ENCODE measurements at regions not wholly inside any gene's neighbourhood (a gene's known extent, or its start where the extent isn't known, plus 50 kb on each side); places are given as distances from the start of the nearest gene placed in this dataset.

DNA sequence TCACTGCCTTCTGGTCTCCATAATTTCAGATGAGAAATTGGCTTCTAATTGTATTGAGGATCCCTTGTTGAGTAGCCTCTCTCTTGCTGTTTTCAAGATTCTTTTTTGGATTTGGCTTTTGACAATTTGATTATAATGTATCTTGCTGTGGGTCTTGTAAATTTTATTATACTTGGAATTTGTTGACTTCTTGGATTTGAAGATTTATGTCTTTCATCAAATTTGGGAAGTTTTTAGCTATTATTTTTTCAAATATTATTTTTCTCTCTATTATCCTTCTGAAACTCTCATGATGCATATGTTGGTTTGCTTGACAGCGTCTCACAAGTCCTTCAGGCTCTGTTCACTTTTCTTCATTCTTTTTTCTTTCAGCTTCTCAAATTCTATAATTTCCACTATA lies 126.1 kb downstream of the C1orf94 start:
- intact Hi-C loops (cut with DNase I, micrococcal nuclease): no loop called here
- CTCF ChIA-PET: no interaction called here
- H3K36me3 Mint-ChIP-seq (ENCODE audit: low read depth): no peaks in the 10 kb centered on the region
- H3K27ac Mint-ChIP-seq: no peak overlapping the region
- no peak for DNase-seq
- peaks cover 10% of the 10 kb centered on the region for H3K27me3 Mint-ChIP-seq
- peaks cover 9% of the 10 kb centered on the region for H3K9me3 Mint-ChIP-seq (ENCODE audit: low read depth)
- POLR2A ChIA-PET: no interaction called here
- ATAC-seq: no peak
- no peak overlapping the region for H3K4me3 Mint-ChIP-seq
- no peaks in the 10 kb centered on the region for H3K4me1 Mint-ChIP-seq

DNA sequence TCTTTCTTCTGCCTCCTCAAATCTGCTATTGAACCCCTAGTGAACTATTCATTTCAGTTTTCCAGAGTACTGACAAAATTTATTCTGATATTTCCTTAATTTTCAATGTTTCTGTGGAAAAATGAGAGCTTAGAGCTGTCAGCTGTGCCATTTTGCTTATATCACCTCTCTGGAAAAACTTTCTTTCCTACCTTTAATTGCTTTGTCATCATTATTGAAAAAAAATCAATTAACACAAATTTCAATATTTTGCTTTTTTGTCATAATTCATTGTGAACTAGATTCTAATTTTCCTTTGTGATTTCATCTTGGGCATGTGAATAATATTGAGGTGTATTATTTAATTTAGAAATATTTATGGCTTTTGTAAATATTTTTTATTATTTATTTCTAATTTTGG lies 126.5 kb downstream of the C1orf94 start:
- no peak for DNase-seq
- intact Hi-C loops (cut with DNase I, micrococcal nuclease): no loop called here
- peaks cover 10% of the 10 kb centered on the region for H3K27me3 Mint-ChIP-seq
- no peak overlapping the region for H3K27ac Mint-ChIP-seq
- H3K9me3 Mint-ChIP-seq (ENCODE audit: low read depth): peaks cover 9% of the 10 kb centered on the region
- H3K36me3 Mint-ChIP-seq (ENCODE audit: low read depth): no peaks in the 10 kb centered on the region
- POLR2A ChIA-PET: no interaction called here
- CTCF ChIA-PET: no interaction called here
- no peaks in the 10 kb centered on the region for H3K4me1 Mint-ChIP-seq
- no peak for ATAC-seq
- no peak overlapping the region for H3K4me3 Mint-ChIP-seq

DNA sequence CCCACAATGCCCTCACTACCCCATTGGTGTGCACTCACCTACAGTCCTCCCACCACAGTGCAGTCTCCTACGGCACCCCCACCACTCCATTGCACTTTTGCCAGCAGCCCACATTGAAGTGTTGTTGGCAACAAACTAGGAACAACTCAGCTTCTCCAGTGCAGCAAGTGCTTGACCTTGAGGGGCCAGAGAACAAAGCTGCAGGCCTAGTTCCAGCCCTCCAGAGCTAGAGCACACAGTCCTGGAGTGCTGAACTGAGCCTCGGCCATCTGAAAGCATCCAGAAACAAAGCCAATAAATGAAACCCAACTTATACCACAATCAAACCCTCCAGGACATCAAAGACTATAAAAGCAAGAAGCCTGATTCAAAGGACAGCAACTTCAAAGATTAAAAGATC lies 129.9 kb downstream of the C1orf94 start:
- DNase-seq: no peak
- Mint-ChIP-seq H3K4me1 (no peaks in the 10 kb centered on the region), H3K36me3 (ENCODE audit: low read depth) (no peaks in the 10 kb centered on the region), H3K4me3 (no peak overlapping the region), H3K27ac (no peak overlapping the region), H3K27me3 (peaks cover 14% of the 10 kb centered on the region), H3K9me3 (ENCODE audit: low read depth) (peaks cover 15% of the 10 kb centered on the region)
- POLR2A ChIA-PET: no interaction called here
- intact Hi-C loops (cut with DNase I, micrococcal nuclease): no loop called here
- CTCF ChIA-PET: interaction anchor here (0.5 kb wide), 1 partner anchor 292 kb away, joined by 4 read pairs; no protein-coding TSS in a partner anchor
- ATAC-seq: no peak

DNA sequence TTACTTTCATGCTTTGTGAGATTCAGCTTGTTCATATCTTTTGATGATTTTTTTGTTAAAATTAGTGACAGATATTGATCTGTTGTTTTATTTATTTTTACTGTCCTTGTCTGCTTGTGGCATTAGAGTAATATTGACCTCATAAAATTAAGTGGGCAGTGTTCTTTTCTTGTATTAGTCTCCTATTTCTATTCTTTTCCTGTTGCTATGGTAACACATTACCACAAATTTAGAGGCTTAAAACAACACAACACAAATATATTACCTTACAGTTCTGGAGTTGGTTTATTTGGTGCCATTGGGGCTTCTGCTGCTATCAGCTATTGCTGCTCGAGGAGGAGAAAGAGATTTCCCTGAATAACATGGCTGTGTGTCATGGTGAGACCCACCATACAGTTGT lies 135.7 kb downstream of the C1orf94 start:
- Mint-ChIP-seq H3K9me3 (ENCODE audit: low read depth) (peaks cover 18% of the 10 kb centered on the region), H3K27ac (no peak overlapping the region), H3K36me3 (ENCODE audit: low read depth) (no peaks in the 10 kb centered on the region), H3K27me3 (peaks cover 8% of the 10 kb centered on the region), H3K4me1 (no peaks in the 10 kb centered on the region), H3K4me3 (no peak overlapping the region)
- DNase-seq (no peak), ATAC-seq (no peak)
- intact Hi-C loops (cut with DNase I, micrococcal nuclease): no loop called here
- POLR2A ChIA-PET: no interaction called here
- CTCF ChIA-PET: no interaction called here

DNA sequence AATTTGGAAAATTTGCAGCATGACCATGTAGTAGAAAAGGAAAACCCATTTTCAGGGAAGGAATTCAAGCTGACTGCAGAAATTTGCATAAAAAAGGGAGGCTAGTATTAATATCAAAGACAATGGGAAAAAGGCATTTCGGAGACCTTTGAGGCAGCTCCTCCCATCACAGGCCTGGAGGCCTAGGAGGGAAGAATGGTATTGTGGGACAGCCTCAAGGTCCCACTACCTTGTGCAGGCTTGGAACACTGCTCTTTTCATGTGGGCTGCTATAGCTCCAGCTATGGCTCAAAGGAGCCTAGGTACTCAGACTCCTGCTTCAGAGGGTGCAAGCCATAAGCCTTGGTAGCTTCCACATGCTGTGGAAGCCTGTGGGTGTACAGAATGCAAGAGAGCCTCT lies 139.3 kb downstream of the C1orf94 start:
- Mint-ChIP-seq H3K4me3 (no peak overlapping the region), H3K4me1 (no peaks in the 10 kb centered on the region), H3K27ac (no peak overlapping the region), H3K36me3 (ENCODE audit: low read depth) (no peaks in the 10 kb centered on the region), H3K27me3 (peaks cover 7% of the 10 kb centered on the region), H3K9me3 (ENCODE audit: low read depth) (peaks cover 13% of the 10 kb centered on the region)
- DNase-seq: no peak
- intact Hi-C loops (cut with DNase I, micrococcal nuclease): no loop called here
- CTCF ChIA-PET: no interaction called here
- ATAC-seq: no peak
- POLR2A ChIA-PET: no interaction called here

DNA sequence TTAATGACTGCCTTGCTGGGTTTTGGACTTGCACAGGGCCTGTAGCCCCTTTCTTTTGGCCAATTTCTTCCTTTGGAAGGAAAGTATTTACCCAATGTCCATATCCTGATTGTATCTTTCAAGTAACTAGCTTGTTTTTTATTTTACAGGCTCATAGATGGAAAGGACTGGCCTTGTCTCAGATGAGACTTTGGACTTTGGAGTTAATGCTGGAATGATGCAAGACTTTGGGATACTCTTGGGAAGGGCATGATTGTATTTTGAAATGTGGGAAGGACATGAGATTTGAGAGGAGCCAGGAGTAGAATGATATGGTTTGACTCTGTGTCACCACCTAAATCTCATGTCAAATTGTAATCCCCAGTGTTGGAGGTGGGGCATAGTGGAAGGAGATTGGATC lies 140.1 kb downstream of the C1orf94 start:
- ChIA-PET POLR2A (no interaction called here), CTCF (no interaction called here)
- Mint-ChIP-seq H3K4me3 (no peak overlapping the region), H3K36me3 (ENCODE audit: low read depth) (no peaks in the 10 kb centered on the region), H3K9me3 (ENCODE audit: low read depth) (peaks cover 13% of the 10 kb centered on the region), H3K27ac (no peak overlapping the region), H3K4me1 (no peaks in the 10 kb centered on the region), H3K27me3 (peaks cover 7% of the 10 kb centered on the region)
- intact Hi-C loops (cut with DNase I, micrococcal nuclease): no loop called here
- no peak for ATAC-seq
- DNase-seq: no peak

DNA sequence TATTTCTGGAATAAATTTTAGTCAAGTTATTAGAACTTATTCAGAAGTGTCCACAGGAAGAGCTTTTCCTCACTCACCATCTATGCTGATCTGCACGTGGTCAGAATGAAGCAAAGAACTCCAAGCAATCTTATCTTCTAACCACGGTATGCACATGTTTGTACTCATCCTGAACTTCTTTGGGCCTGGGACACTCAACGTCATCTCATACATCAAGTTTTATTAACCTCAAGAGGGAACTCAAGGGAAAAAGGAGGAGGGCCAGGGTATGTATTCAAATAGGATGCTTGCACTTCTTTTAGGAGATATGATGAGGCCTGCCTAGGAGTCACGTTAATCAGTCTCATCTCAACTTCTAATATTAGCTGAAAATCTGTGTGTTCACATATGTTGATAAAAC lies 142.5 kb downstream of the C1orf94 start:
- H3K4me3 Mint-ChIP-seq: no peak overlapping the region
- ChIA-PET POLR2A (no interaction called here), CTCF (no interaction called here)
- no peaks in the 10 kb centered on the region for H3K4me1 Mint-ChIP-seq
- intact Hi-C loops (cut with DNase I, micrococcal nuclease): no loop called here
- DNase-seq (no peak), ATAC-seq (no peak)
- no peak overlapping the region for H3K27ac Mint-ChIP-seq
- no peaks in the 10 kb centered on the region for H3K36me3 Mint-ChIP-seq (ENCODE audit: low read depth)
- peaks cover 7% of the 10 kb centered on the region for H3K27me3 Mint-ChIP-seq
- H3K9me3 Mint-ChIP-seq (ENCODE audit: low read depth): peaks cover 13% of the 10 kb centered on the region

DNA sequence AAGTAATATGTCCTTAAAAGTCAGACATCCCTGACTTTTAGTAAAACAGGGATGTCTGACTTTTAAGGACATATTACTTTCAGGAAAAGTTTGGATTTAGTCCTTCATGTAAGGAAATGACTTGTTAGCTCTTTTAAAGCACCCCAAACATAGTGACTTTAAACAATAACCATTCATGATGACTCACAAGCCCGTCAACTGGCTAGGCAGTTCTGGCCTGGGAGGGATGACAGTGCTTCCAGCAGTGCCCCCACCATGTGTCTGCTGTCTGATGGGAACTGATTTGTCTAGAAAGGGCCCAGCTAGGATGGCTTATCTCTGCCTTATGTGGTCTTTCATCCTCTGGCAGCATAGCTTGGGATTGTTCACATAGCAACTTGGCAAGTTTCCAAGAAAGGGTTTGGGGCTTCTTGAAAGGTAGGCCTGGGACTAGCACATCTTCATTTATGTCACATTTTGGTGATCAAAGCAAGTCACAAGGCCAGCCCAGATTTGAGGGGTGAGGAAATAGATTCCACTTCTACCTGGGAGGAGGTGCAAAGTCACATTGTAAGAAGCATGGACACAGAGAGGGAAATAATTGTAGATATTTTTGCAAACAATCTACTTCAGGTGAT lies 143.5 kb downstream of the C1orf94 start:
- no peaks in the 10 kb centered on the region for H3K4me1 Mint-ChIP-seq
- H3K4me3 Mint-ChIP-seq: no peak overlapping the region
- intact Hi-C loops (cut with DNase I, micrococcal nuclease): no loop called here
- DNase-seq (no peak), ATAC-seq (no peak)
- POLR2A ChIA-PET: interaction anchor here (0.6 kb wide), 1 partner anchor 1750 kb away, joined by 3 read pairs; no protein-coding TSS in a partner anchor
- CTCF ChIA-PET: no interaction called here
- no peak overlapping the region for H3K27ac Mint-ChIP-seq
- no peaks in the 10 kb centered on the region for H3K36me3 Mint-ChIP-seq (ENCODE audit: low read depth)
- H3K9me3 Mint-ChIP-seq (ENCODE audit: low read depth): peaks cover 11% of the 10 kb centered on the region
- peaks cover 7% of the 10 kb centered on the region for H3K27me3 Mint-ChIP-seq

DNA sequence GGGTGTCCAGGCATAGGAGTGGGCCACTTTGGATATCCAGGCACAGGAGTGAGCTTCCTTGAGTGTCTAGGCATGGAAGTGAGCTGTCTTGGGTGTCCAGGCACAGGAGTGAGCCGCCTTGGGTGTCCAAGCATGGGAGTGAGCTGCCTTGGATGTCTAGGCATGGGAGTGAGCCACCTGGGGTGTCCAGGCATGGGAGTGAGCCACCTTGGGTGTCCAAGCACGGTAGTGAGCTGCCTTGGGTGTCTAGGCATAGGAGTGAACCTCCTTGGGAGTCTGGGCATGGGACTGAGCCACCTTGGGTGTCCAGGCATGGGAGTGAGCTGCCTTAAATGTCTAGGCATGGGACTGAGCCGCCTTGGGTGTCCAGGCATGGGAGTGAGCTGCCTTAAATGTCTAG lies 146.3 kb downstream of the C1orf94 start:
- intact Hi-C loops (cut with DNase I, micrococcal nuclease): no loop called here
- ATAC-seq: no peak
- no peaks in the 10 kb centered on the region for H3K36me3 Mint-ChIP-seq (ENCODE audit: low read depth)
- POLR2A ChIA-PET: no interaction called here
- peaks cover 11% of the 10 kb centered on the region for H3K27me3 Mint-ChIP-seq
- CTCF ChIA-PET: no interaction called here
- H3K9me3 Mint-ChIP-seq (ENCODE audit: low read depth): no peaks in the 10 kb centered on the region
- H3K4me3 Mint-ChIP-seq: no peak overlapping the region
- H3K27ac Mint-ChIP-seq: no peak overlapping the region
- DNase-seq: no peak
- no peaks in the 10 kb centered on the region for H3K4me1 Mint-ChIP-seq

DNA sequence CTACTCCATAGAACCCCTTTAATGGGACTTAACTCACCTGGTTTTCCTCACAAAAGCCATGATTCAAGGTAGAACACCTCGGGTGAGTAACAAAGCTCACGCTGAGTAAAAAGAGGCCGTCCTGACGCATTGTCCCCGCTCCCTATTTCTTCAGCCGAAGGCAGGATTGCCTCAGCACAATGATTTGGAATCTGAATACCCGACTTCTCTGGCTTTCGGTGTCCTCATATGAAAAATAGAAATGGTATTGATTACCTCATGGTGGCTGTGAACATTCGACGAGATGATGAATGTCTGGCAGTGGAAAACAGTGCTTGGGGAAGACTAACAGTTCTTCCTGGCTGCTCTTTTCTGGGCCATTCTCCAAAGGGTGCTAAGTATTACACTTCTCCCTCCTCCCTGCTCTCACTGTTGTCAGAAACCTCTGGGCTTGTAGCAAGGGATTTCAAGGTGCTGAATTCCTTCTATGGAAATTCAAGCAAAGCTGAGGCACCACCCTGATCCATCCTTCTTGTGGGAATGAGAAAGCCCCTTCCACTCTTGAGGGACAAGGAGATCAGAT lies 148.3 kb downstream of the C1orf94 start:
- Mint-ChIP-seq H3K27me3 (peaks cover 7% of the 10 kb centered on the region), H3K36me3 (ENCODE audit: low read depth) (no peaks in the 10 kb centered on the region), H3K27ac (no peak overlapping the region), H3K4me1 (no peaks in the 10 kb centered on the region), H3K9me3 (ENCODE audit: low read depth) (no peaks in the 10 kb centered on the region), H3K4me3 (no peak overlapping the region)
- DNase-seq: no peak
- CTCF ChIA-PET: no interaction called here
- POLR2A ChIA-PET: no interaction called here
- ATAC-seq: no peak
- intact Hi-C loops (cut with DNase I, micrococcal nuclease): no loop called here

DNA sequence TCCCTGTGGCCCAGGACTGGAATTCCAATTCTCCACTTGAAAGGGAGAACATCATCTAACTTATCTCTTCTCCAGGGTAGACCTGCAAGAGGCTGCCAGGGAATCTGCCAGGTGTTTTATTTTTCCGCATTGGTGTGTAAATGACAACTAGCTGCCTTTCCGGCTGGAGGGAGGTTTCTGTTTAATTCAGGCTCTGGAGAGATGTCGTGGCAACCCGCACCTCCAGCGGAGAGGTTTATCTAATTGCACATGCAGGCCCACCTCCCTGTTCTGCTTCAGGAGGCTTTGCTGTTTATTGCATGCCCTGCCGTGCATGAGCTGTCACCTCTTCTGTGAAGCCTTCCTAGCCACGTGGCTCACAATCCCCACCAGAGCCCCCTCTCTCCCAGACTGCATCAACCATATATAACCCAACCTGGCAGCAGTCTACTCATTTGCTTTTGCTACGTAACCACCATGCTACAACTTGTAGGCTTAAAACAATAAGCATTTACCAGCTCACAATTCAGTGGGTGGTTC lies 151.6 kb downstream of the C1orf94 start:
- no peaks in the 10 kb centered on the region for H3K4me1 Mint-ChIP-seq
- ChIA-PET POLR2A (no interaction called here), CTCF (no interaction called here)
- intact Hi-C loops (cut with DNase I, micrococcal nuclease): no loop called here
- no peaks in the 10 kb centered on the region for H3K9me3 Mint-ChIP-seq (ENCODE audit: low read depth)
- ATAC-seq: no peak
- no peak overlapping the region for H3K27ac Mint-ChIP-seq
- no peaks in the 10 kb centered on the region for H3K36me3 Mint-ChIP-seq (ENCODE audit: low read depth)
- DNase-seq: no peak
- H3K4me3 Mint-ChIP-seq: no peak overlapping the region
- peaks cover 5% of the 10 kb centered on the region for H3K27me3 Mint-ChIP-seq

DNA sequence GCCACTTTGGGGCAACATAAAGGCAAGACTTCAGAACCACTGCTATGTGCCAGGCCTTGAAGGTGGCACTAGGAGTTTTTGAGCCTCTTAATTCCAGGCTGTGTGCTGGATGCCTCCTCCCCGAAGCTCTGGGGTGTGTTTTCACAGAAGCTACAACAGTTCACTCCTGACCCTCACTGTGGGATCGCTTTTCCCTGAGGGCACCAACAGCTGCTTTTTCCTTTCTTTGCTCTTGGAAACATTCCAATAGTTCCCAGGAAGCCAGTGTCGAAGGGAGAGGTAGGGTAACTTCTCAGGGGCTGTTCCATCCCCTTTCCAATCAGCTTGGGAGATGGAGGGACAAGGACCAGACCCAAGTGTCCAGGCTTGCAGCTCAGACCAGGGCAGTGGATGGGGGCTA lies 153.4 kb downstream of the C1orf94 start:
- no peak for ATAC-seq
- CTCF ChIA-PET: interaction anchor here (0.6 kb wide), 1 partner anchor 159 kb away, joined by 3 read pairs; no protein-coding TSS in a partner anchor
- no peaks in the 10 kb centered on the region for H3K36me3 Mint-ChIP-seq (ENCODE audit: low read depth)
- H3K9me3 Mint-ChIP-seq (ENCODE audit: low read depth): no peaks in the 10 kb centered on the region
- intact Hi-C loops (cut with DNase I, micrococcal nuclease): no loop called here
- H3K27ac Mint-ChIP-seq: no peak overlapping the region
- POLR2A ChIA-PET: no interaction called here
- no peaks in the 10 kb centered on the region for H3K4me1 Mint-ChIP-seq
- no peak for DNase-seq
- peaks cover 5% of the 10 kb centered on the region for H3K27me3 Mint-ChIP-seq
- H3K4me3 Mint-ChIP-seq: no peak overlapping the region

Data from activated CD4-positive, alpha-beta T cell treated with anti-CD3 and anti-CD28 coated beads for 36 hours (primary cell).